ENCODE measurements at regions not wholly inside any gene's neighbourhood (a gene's known extent, or its start where the extent isn't known, plus 50 kb on each side); places are given as distances from the start of the nearest gene placed in this dataset.
A peak's percentile ranks its signal among the peaks of the same experiment; 100 is the strongest.
"Not testable (repeated sequence)": the region's sequence is repeated elsewhere in the genome, so short reads cannot be mapped to it uniquely, and the experiment has no call there.

GRCh38 chr5:62886603-62887315 lies 308.1 kb downstream of the LRRC70 start:
- no peak for DNase-seq (ENCODE audit: low read depth)

DNA sequence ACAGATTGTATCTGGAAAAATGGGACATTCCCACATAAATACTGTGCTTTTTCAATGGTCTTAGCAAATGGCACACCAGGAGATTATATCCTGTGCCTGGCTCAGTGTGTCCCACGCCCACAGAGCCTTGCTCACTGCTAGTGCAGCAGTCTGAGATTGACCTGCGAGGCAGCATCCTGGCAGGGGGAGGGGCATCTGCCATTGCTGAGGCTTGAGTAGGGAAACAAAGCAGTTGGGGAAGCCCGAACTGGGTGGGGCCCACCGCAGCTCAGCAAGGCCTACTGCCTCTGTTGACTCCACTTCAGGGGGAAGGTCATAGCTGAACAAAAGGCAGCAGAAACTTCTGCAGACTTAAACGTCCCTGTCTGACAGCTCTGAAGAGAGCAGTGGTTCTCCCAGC lies 258.7 kb downstream of the LRRC70 start:
- DNase-seq (ENCODE audit: low read depth) = not testable (repeated sequence)

- no peak for DNase-seq (ENCODE audit: low read depth)
Measured at GRCh38 chr5:62829604-62829986, 251.0 kb downstream of the LRRC70 start.

- DNase-seq (ENCODE audit: low read depth) = no peak
Measured at GRCh38 chr5:62828742-62829603, 250.4 kb downstream of the LRRC70 start.

DNA sequence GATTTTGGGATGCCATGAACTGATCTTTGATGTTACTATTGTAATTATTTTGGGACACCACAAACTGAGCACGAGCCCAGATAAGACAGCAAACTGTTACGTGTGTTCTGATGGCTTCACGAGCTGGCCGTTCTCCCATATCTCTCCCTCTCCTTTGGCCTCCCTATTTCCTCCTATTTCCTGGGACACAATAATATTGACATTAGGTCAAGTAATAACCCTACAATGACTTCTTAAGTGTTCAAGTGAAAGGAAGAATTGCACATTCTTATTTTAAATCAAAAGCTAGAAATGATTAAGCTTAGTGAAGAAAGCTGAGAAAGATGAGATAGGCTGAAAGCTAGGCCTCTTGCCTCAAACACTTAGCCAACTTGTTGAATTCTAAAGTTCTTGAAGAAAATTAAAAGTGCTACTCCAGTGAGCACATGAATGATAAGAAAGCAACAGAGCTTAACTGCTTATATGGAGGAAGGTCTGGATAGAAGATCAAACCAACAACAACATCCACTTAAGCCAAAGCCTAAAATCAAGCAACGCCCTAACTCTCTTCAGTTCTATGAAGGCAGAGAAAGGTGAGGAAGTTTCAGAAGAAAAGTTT lies 247.1 kb downstream of the LRRC70 start:
- DNase-seq (ENCODE audit: low read depth) = no peak

DNA sequence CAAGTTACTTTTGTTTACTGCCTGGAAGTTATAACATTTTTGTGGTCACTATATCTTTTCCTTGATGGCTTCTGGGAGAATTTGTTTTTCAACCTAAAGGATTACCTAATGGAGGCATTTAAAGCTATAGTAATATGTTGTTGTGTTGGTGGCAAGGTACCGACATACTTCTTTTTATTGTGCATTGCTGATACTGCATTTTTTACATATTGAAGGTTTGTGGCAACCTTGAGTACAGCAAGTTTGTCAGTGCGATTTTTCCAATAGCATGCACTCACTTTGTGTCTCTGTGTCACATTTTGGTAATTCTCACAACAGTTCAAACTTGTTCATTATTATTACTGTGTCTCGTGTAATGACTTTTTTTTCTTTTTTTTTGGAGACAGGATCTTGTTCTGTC lies 246.3 kb downstream of the LRRC70 start:
- DNase-seq (ENCODE audit: low read depth) = no peak

GRCh38 chr5:62817043-62817442 lies 238.4 kb downstream of the LRRC70 start:
- DNase-seq (ENCODE audit: low read depth) = not testable (repeated sequence)

DNA sequence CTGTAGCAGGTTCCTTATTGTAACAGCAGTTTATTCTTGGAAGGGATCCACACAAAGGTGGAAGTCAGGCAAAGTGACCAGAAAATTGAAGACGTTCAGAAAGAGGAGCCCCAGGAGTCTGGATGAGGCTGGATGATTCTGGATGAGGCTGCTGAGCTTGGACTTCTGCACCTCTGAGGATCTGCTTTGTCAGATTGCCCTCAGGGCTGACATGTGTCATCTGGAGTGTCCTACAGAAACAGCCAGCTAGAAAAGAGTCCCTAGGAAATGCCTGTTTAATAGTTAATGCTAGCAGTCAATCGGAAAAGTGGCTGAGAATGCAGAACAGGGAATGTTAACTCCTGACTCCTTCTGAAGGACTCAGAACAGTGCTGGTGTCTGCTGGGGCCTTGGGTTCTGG lies 236.4 kb downstream of the LRRC70 start:
- DNase-seq (ENCODE audit: low read depth) = no peak

DNA sequence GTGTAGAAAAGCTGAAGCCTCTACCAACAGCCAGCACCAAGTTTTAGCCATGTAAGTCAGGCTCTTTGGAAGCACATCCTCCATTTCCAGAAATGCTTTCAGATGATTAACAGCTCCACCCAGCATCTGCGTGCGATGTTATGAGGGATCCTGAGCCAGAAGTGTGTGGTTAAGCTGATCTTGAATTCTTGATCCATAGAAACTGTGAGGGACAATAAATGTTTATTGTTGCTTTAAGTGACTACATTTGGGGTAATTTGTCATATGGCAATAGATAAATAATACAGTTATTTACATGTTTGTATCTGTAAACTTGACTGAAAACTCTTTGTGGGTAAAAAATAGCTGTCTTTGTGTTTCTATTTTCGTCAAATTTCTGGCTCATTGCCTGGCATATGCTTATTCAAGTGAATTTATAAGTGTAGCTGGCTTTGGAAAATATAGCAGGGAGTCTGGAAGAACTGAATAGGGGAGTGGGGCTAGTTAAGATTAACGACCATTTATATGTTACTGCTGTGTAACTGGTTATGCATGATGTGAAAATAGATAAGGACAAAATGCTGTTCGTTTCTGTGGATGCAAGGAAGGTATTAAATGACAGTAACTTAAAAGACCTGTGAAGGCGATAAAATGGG lies 234.1 kb downstream of the LRRC70 start:
- DNase-seq (ENCODE audit: low read depth) = no peak

DNA sequence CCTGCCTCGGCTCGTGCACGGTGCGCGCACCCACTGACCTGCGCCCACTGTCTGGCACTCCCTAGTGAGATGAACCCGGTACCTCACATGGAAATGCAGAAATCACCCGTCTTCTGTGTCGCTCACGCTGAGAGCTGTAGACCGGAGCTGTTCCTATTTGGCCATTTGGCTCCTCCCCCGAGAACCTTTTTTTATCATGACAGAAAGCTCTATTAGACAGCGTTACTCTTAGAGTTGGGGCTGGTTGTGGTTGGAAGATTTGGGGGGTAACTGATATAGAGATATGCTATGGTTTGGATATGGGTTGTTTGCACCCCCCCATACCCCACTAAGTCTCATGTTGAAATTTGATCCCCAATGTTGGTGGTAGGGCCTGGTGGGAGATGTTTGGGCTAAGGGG lies 226.2 kb downstream of the LRRC70 start:
- not testable (repeated sequence) for DNase-seq (ENCODE audit: low read depth)

DNA sequence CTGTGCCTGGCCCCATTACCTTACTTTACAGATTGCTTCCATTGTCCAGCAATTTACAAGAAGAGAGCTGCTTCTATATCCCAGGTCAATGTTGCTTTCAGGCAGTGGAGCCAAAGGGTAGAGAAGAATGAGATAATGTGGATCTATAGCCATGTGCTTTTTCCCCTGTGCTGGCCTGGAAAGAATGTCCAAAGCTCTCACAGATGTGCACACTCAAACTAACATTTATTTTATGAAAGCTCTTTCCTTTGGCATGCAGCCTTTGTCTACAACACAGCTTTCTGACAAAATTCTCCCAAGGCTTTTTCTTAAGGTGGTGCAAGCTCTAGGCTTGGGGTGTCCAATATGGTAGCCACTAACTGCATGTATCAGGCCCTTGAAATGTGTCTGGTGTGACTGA lies 217.3 kb downstream of the LRRC70 start:
- DNase-seq (ENCODE audit: low read depth) = no peak

DNA sequence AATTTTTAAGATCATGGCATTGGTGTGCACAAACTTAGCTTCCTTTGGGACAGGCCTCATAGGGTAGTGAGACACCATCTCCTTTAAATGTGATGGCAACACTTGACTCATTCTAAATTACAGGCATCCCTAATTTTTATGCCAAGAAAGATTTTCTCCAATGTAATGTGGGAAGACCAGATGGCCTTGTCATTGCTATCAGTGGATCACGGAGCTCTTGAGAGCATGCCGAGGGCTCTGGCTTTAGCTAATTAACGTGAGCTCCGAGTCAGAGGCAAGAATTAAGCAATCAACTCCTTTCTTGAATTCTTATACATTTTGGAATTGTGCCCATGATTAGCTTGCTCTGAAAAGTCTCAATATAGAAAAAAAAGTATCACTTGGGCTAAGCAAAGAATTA lies 215.8 kb downstream of the LRRC70 start:
- no peak for DNase-seq (ENCODE audit: low read depth)

- DNase-seq (ENCODE audit: low read depth) = no peak
Measured at GRCh38 chr5:62791059-62791458, 212.4 kb downstream of the LRRC70 start.

DNA sequence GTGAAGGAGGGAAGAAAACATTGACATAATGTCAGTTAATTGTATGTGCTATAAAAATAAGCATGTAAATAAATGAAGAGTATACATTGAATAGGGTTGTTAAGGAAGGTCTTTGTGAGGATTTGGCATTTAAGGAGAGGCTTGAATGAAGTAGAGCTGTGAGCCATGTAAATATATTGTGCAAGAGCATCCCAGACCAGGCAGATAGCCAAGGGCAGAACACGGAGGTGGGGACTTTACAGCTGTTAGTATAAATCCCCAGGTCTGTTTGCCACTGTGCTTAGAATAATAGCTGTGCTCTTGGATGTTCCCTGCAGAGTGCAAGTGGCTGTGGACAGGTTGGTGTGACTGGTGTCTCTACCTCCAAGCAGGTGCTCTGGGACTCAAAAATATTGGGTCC lies 211.7 kb downstream of the LRRC70 start:
- no peak for DNase-seq (ENCODE audit: low read depth)

DNA sequence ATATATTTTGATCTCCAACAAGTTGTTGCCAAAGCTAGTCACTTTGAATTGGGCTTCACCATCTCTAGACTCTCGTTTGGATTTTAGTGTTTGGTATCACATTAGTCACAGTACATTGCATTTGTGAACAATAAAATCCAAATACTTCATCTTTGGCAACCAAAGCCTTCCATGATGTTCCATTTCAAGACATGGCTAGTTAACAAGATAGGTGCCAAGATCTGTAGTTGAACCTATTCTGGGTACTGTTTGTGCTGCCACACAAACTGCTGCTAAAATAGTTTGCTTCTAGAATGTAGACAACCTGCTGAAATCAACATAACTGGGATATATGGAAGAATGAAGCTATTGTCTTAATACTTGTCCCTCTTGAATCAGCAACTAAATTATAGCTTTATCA lies 207.5 kb downstream of the LRRC70 start:
- no peak for DNase-seq (ENCODE audit: low read depth)

- DNase-seq (ENCODE audit: low read depth) = no peak
Measured at GRCh38 chr5:62785588-62785987, 207.0 kb downstream of the LRRC70 start.

DNA sequence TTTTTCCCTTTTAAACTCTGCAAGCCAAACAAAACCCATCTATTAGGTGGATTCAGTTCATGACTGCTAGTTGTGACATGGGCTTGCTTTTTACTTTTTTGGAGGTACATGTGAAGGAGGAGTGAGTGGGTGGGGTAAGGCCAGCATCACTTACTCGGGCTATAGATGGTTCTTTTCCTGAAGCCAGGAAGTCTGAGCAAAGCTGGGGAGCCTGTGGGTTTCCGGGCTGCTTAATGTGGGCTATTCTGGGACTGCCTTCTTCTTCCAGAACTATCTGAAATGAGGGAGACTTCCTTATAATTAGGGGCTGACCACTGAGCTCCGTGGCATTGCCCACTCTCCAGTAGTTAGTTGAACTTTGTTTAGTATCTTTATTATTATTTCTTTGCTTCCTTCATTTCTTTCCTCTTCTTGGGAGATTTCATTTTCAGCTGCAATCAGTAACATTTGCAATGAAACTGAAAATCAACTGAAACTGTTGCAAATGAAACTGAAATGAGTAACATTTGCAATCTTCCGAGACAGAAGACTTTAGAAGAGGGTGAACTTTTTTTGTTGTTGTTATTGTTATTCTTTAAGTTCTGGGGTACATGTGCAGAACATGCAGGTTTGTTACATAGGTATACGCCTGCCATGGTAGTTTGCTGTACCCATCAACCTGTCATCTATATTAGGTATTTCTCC lies 204.9 kb downstream of the LRRC70 start:
- no peak for DNase-seq (ENCODE audit: low read depth)

- no peak for DNase-seq (ENCODE audit: low read depth)
Measured at GRCh38 chr5:62780888-62781287, 202.3 kb downstream of the LRRC70 start.

DNA sequence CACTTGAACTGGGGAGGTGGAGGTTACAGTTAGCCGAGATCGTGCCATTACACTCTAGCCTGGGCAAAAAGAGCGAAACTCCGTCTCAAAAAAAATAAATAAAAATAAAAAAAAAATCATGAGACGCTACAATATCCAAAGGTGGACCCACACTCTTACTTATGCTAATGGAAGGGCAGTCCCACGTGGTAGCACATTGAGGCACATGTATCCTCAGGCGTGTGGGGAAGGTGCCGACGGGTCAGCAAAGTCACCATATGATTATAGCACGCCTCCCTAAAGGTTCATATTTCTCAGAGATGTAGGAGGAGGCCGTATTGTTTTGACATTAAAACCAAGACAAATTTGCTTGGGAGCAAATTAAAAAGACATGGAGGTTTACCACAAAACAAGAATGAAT lies 201.6 kb downstream of the LRRC70 start:
- DNase-seq (ENCODE audit: low read depth) = no peak

DNA sequence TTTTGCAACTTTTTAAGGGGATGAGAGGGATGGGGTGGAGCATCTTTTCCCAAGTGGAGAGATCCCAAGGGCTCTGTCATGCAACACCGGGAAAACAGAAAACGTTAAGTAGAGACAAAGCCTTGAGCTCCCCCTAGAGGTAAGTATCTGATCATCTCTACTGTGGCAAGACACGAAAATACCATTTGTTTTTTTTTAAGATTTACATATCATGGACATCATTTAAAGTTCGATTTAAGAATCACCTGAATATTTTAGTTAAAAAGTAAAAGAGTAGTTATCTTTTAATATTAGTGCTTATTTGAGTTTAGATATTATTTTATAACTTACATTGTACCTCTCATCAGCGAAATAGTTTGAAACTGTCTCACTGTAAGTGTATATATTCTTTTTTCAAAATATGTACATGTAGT lies 200.4 kb downstream of the LRRC70 start:
- DNase-seq (ENCODE audit: low read depth) = peak; percentile 20

DNA sequence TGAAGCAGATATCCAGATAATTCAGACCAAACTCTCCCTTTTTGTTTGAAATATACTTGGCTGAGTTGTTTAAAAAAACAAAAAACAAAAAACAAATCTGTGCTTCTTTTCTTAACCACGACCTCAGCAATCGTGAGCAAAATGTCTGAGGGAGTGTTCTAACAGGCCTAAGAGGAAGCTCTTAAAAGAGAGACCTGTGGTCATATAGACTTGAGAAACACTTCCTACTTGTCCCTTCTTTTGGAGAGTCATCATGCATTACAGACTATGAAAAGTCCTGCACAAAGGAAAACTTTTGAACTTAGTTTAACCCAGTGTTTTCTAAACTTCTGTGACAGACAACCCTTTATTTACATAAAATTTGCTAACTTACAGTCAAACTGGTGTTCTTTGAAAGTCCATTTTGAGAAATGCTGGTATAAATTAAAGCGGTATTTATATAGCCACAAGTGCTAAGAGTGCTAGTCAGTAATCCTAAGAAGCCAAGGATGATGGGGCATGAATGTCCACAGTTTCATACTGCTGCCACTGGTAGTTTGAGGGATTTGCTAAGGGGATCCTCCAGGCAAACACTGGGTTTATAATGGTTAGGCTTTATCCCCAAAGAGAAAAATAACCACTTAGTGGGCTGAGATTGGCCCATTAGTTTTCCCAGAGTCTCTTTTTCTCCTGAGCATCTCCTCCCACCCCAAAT lies 199.8 kb downstream of the LRRC70 start:
- DNase-seq (ENCODE audit: low read depth) = no peak

Data from GM04503 (cell line).